ENCODE measurements at regions not wholly inside any gene's neighbourhood (a gene's known extent, or its start where the extent isn't known, plus 50 kb on each side); places are given as distances from the start of the nearest gene placed in this dataset.

DNA sequence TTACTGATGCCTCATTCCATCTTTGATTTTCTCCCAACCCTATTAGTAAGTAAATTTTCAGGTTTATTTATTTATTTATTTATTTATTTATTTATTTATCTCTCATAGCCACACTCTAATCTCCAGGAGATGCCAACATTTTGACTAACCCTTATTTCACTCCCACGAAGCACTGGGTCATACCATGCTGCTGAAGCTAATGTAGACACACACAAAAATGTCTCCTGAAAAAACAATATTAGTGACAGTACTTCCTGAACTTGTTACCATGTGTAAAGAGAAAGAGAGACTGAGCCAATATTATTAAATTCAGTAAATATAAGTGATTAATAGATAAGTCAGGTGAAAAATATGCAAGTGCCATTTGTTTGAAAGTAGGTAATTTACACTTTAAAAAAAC is 402.7 kb downstream of the C4orf33 start:
- Mint-ChIP-seq H3K36me3 (no peaks in the 10 kb centered on the region), H3K27me3 (ENCODE audit: low read depth) (peaks cover 9% of the 10 kb centered on the region), H3K4me3 (no peak overlapping the region), H3K27ac (no peak overlapping the region), H3K4me1 (no peaks in the 10 kb centered on the region), H3K9me3 (no peaks in the 10 kb centered on the region)
- DNase-seq (ENCODE audit: low spot score in 2 of 2, unreplicated experiment in 2 of 2), result no peak
- TF ChIP-seq, protein P1, sequence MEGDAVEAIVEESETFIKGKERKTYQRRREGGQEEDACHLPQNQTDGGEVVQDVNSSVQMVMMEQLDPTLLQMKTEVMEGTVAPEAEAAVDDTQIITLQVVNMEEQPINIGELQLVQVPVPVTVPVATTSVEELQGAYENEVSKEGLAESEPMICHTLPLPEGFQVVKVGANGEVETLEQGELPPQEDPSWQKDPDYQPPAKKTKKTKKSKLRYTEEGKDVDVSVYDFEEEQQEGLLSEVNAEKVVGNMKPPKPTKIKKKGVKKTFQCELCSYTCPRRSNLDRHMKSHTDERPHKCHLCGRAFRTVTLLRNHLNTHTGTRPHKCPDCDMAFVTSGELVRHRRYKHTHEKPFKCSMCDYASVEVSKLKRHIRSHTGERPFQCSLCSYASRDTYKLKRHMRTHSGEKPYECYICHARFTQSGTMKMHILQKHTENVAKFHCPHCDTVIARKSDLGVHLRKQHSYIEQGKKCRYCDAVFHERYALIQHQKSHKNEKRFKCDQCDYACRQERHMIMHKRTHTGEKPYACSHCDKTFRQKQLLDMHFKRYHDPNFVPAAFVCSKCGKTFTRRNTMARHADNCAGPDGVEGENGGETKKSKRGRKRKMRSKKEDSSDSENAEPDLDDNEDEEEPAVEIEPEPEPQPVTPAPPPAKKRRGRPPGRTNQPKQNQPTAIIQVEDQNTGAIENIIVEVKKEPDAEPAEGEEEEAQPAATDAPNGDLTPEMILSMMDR (IDR thresholded peaks at IDR 0.05; ENCODE audit: unreplicated experiment), result no peak

DNA sequence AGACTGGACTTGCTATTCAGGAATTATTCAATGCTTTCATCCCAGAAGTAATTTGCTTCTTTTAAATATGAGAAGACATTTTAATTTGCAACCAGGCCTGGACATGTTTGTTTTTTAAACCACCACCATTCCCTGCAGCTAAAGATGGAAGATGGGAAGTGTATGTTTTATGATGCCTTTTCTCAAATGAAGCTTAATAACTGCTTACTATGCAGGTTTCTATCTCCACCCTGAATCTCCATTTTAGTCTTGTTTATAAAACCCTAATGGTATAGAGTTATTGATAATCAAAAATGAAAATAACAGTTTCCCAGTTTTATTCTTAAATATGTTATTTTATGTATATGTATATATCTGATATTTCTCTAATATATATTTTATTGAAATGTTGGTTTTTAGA is 418.9 kb downstream of the C4orf33 start:
- no peak for DNase-seq (ENCODE audit: low spot score in 2 of 2, unreplicated experiment in 2 of 2)
- TF ChIP-seq, protein P1 (IDR thresholded peaks at IDR 0.05; ENCODE audit: unreplicated experiment), result no peak
- Mint-ChIP-seq H3K27me3 (ENCODE audit: low read depth) (no peaks in the 10 kb centered on the region), H3K27ac (no peak overlapping the region), H3K4me3 (no peak overlapping the region), H3K36me3 (no peaks in the 10 kb centered on the region), H3K4me1 (peaks cover 3% of the 10 kb centered on the region), H3K9me3 (peaks cover 4% of the 10 kb centered on the region)

DNA sequence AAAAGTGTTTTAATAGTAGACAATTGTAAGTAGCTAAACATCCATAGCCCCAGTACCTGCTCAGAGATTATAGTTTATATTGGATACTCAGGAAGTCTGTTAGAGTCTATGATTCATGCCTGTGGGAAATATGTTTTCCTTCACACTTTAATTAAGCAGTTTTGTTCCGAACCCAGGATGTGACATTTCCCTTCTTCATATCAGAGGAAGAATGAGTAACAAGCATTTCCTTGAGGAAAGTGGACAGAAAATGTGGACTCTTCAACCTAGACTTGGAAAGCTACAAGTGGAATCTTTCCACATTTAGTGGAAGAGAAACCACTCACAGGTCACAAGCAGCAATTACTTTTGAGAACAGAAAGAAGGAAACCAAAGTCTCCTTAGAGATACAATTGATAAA is 419.4 kb downstream of the C4orf33 start:
- H3K27me3 Mint-ChIP-seq (ENCODE audit: low read depth), result peaks cover 2% of the 10 kb centered on the region
- DNase-seq (ENCODE audit: low spot score in 2 of 2, unreplicated experiment in 2 of 2), result no peak
- H3K9me3 Mint-ChIP-seq, result peaks cover 4% of the 10 kb centered on the region
- H3K36me3 Mint-ChIP-seq, result no peaks in the 10 kb centered on the region
- no peak overlapping the region for H3K4me3 Mint-ChIP-seq
- no peak overlapping the region for H3K27ac Mint-ChIP-seq
- peaks cover 3% of the 10 kb centered on the region for H3K4me1 Mint-ChIP-seq
- TF ChIP-seq, protein P1 (IDR thresholded peaks at IDR 0.05; ENCODE audit: unreplicated experiment), result no peak

DNA sequence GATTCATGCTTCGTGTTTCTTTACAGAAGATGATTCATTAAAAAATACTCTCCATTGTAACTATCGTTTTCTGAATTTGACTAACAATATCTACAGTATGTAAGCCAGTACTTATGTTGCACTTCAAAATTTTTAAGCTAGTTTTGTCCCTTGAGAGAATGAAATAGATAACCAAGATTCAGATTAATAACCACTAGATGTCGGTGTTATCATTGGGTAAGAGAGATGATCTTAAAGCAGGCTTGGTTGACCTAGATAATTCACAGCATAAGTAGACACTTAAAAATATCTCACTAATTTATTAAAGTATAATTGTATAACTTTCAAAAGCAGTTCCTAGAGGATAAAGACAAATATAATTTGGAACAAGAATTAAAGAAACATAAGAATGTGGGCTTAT is 430.9 kb downstream of the C4orf33 start:
- H3K36me3 Mint-ChIP-seq, result no peaks in the 10 kb centered on the region
- H3K4me3 Mint-ChIP-seq, result no peak overlapping the region
- no peaks in the 10 kb centered on the region for H3K9me3 Mint-ChIP-seq
- no peaks in the 10 kb centered on the region for H3K4me1 Mint-ChIP-seq
- H3K27me3 Mint-ChIP-seq (ENCODE audit: low read depth), result peaks cover 6% of the 10 kb centered on the region
- no peak for DNase-seq (ENCODE audit: low spot score in 2 of 2, unreplicated experiment in 2 of 2)
- TF ChIP-seq, protein P1 (IDR thresholded peaks at IDR 0.05; ENCODE audit: unreplicated experiment), result no peak
- no peak overlapping the region for H3K27ac Mint-ChIP-seq

DNA sequence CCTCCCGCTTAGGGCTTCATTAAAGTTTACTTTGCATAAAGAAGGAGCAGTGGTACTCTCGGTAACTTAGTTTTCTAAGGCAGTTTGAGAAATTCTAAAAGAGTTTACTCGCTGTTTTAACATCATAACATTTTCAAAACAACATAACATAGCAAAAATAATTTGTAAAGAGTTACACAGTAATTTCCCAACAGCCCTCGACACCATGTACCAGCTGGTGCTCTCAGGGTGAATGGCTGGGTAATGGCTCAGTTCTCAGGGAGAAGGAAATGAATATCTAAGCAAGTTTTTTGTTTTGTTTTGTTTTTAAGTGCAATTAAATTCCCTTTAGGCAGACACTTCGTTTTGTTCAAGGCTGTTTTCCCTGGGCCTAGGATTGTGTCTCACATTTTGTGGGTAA is 435.3 kb downstream of the C4orf33 start:
- H3K27ac Mint-ChIP-seq, result no peak overlapping the region
- TF ChIP-seq, protein P1 (IDR thresholded peaks at IDR 0.05; ENCODE audit: unreplicated experiment), result no peak
- H3K36me3 Mint-ChIP-seq, result no peaks in the 10 kb centered on the region
- H3K27me3 Mint-ChIP-seq (ENCODE audit: low read depth), result no peaks in the 10 kb centered on the region
- H3K9me3 Mint-ChIP-seq, result no peaks in the 10 kb centered on the region
- H3K4me1 Mint-ChIP-seq, result no peaks in the 10 kb centered on the region
- H3K4me3 Mint-ChIP-seq, result no peak overlapping the region
- DNase-seq (ENCODE audit: low spot score in 2 of 2, unreplicated experiment in 2 of 2), result no peak

DNA sequence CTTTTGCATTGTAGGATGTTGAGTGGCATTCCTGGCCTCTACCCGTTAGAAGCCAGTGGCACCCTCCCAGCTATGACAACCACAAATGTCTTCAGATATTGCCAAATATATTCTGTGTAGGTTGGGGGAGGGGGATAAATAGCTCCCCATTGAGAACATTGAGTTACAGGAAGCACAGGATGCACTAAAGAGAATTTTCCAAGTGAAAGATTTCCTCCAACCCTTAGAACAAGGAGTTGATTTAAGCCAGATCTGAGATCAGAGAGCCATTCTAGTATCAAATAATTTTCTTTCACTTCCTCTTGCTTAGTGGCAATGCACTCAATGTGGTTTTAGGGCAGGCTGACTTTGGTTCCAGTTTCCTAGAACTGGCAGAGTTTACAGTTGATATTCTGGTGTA is 436.6 kb downstream of the C4orf33 start:
- H3K4me1 Mint-ChIP-seq, result no peaks in the 10 kb centered on the region
- no peak overlapping the region for H3K4me3 Mint-ChIP-seq
- no peak for DNase-seq (ENCODE audit: low spot score in 2 of 2, unreplicated experiment in 2 of 2)
- H3K36me3 Mint-ChIP-seq, result no peaks in the 10 kb centered on the region
- no peaks in the 10 kb centered on the region for H3K9me3 Mint-ChIP-seq
- H3K27me3 Mint-ChIP-seq (ENCODE audit: low read depth), result no peaks in the 10 kb centered on the region
- TF ChIP-seq, protein P1 (IDR thresholded peaks at IDR 0.05; ENCODE audit: unreplicated experiment), result no peak
- H3K27ac Mint-ChIP-seq, result no peak overlapping the region
